AG04450 (cell line): ENCODE measurements at regions not wholly inside any gene's neighbourhood (a gene's known extent, or its start where the extent isn't known, plus 50 kb on each side); places are given as distances from the start of the nearest gene placed in this dataset.

ENCODE experiments used
- CTCF ChIA-PET: fragments of 300-600, 350-600 bp; formaldehyde crosslinking; extraction: SDS; loops from one replicate; lab custom pipeline; 2022; ENCODE audit warnings: antibody characterized with exemption, inconsistent platforms; lab: Charles Lee
- POLR2A ChIA-PET: fragments of 350-600 bp; formaldehyde crosslinking; extraction: SDS; loops from one replicate; lab custom pipeline; 2021; ENCODE audit warnings: antibody characterized with exemption, inconsistent platforms; lab: Yijun Ruan, JAX
- DNase-seq: peaks from one replicate; pipeline ENCODE4 v3.0.0-alpha.2; 2011; ENCODE audit warnings: low read depth, low spot score
- H3K27ac ChIP-seq: one replicate; pipeline ENCODE4 v1.5.1; 2012; ENCODE audit warnings: low read depth, low read length, control low read depth
- H3K27me3 ChIP-seq: one replicate; pipeline ENCODE4 v1.6.0; 2012; ENCODE audit warnings: low read length; ENCODE audit not compliant: control insufficient read depth, insufficient read depth
- H3K4me3 ChIP-seq: 2 replicates; pipeline ENCODE4 v1.5.1; 2011; ENCODE audit warnings: mild to moderate bottlenecking, low read depth, low read length, control low read depth
- H3K9me3 ChIP-seq: 2 replicates; pipeline ENCODE4 v1.5.1; 2012; ENCODE audit warnings: low read length; ENCODE audit not compliant: control insufficient read depth, insufficient read depth
- CTCF ChIP-seq: IDR thresholded peaks from 2 replicates; pipeline ENCODE4 v1.5.1; 2011; ENCODE audit warnings: low read depth, low read length, control low read depth, inconsistent platforms

DNA sequence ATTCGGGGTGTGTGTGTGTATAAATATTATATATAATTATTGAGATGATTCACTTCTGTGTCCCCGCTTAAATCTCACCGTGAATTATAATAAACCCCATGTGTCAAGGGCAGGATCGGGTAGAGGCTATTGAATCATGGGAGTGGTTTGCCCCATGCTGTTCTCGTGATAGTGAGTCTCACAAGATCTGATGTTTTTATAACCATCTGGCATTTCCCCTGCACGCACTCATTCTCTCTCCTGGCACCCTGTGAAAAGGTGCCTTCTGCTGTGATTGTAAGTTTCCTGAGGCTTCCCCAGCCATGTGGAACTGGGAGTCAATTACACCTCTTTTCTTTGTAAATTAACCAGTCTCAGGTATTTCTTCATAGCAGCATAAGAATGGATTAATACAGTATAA, 851.4 kb upstream of the AGA start:
- Histone ChIP-seq H3K27ac (no peak overlapping the region), H3K27me3 (no peaks in the 10 kb centered on the region), H3K9me3 (no peaks in the 10 kb centered on the region), H3K4me3 (no peak overlapping the region)
- TF ChIP-seq CTCF = no peak
- ChIA-PET POLR2A (no interaction called here), CTCF (no interaction called here)
- DNase-seq = no peak

- no peak for TF ChIP-seq CTCF
- no peak for DNase-seq
- CTCF ChIA-PET = no interaction called here
- no peaks in the 10 kb centered on the region for H3K27me3 ChIP-seq
- H3K9me3 ChIP-seq = no peaks in the 10 kb centered on the region
- H3K4me3 ChIP-seq = no peak overlapping the region
- no peak overlapping the region for H3K27ac ChIP-seq
- POLR2A ChIA-PET = no interaction called here
Observed at GRCh38 chr4:178296669-178297068, 854.4 kb upstream of the AGA start.

DNA sequence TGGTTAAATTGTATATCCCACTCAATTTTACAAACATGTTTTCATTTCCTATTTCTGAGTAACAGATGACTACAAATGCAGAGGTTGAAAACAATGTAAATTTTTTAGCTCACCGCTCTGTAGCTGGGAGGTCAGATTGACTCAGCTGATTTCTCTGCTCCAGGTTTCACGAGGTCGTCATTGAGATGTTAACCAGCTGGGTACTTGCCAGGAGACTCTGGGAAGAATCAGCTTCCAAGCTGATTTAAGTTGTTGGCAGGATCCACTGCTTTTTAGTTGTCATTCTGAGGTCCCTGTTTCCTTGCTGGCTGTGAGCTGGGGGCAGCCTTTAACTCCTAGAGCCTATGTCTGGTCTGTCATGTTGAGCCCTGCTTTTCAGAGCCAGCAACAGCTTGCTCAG, 864.3 kb upstream of the AGA start:
- no peak for TF ChIP-seq CTCF
- Histone ChIP-seq H3K27ac (no peak overlapping the region), H3K4me3 (no peak overlapping the region), H3K27me3 (no peaks in the 10 kb centered on the region), H3K9me3 (no peaks in the 10 kb centered on the region)
- CTCF ChIA-PET = no interaction called here
- POLR2A ChIA-PET = no interaction called here
- DNase-seq = no peak

- ChIA-PET POLR2A (no interaction called here), CTCF (no interaction called here)
- Histone ChIP-seq H3K4me3 (no peak overlapping the region), H3K9me3 (no peaks in the 10 kb centered on the region), H3K27ac (no peak overlapping the region), H3K27me3 (no peaks in the 10 kb centered on the region)
- no peak for DNase-seq
- TF ChIP-seq CTCF = no peak
Observed at GRCh38 chr4:178309890-178310289, 867.7 kb upstream of the AGA start.

GRCh38 chr4:178311997-178312396, 869.8 kb upstream of the AGA start:
- DNase-seq = no peak
- no peak for TF ChIP-seq CTCF
- Histone ChIP-seq H3K9me3 (no peaks in the 10 kb centered on the region), H3K27me3 (no peaks in the 10 kb centered on the region), H3K4me3 (no peak overlapping the region), H3K27ac (no peak overlapping the region)
- CTCF ChIA-PET = no interaction called here
- POLR2A ChIA-PET = no interaction called here
